T-helper 1 cell treated with Interleukin-12 subunit alpha and Interleukin-12 subunit beta and Interleukin-4 antibody, amounts not matched to agents 30 μg/mL and 1 μg/mL, for 36 hours (primary cell): ENCODE measurements at regions not wholly inside any gene's neighbourhood (a gene's known extent, or its start where the extent isn't known, plus 50 kb on each side); places are given as distances from the start of the nearest gene placed in this dataset.

Experiments
- H3K27ac Mint-ChIP-seq: one replicate; pipeline ENCODE4 v1.8.0; 2021; ENCODE audit warnings: mild to moderate bottlenecking, mixed read lengths
- H3K27me3 Mint-ChIP-seq: one replicate; pipeline ENCODE4 v1.8.0; 2021; ENCODE audit warnings: low read depth, mixed read lengths
- H3K36me3 Mint-ChIP-seq: one replicate; pipeline ENCODE4 v1.8.0; 2021; ENCODE audit warnings: low read depth, mixed read lengths
- H3K4me1 Mint-ChIP-seq: one replicate; pipeline ENCODE4 v1.8.0; 2021; ENCODE audit warnings: low read depth, mixed read lengths
- H3K4me3 Mint-ChIP-seq: one replicate; pipeline ENCODE4 v1.8.0; 2021; ENCODE audit warnings: mild to moderate bottlenecking, moderate library complexity, mixed read lengths
- H3K9me3 Mint-ChIP-seq: one replicate; pipeline ENCODE4 v1.8.0; 2021; ENCODE audit warnings: mixed read lengths

DNA sequence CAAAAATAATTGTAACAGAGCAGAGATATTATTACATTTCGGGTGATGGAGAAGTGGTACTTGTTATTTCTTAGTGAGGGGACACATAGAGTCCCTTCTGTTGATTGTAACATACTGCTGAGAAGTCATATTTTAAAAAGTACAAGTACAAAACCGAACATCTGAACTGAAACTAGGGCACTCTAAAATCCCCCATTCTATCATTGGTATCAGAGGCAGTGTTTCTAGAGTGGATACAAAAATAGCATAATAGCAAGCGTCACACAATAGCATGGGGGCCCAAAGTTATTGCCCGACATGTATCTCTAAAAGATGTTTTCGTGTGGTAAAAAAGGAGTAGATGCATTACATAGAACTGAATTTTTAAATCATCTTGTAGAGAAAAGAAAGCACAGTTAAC is 502.1 kb upstream of the SLC10A2 start:
- H3K4me3 Mint-ChIP-seq, result no peak overlapping the region

DNA sequence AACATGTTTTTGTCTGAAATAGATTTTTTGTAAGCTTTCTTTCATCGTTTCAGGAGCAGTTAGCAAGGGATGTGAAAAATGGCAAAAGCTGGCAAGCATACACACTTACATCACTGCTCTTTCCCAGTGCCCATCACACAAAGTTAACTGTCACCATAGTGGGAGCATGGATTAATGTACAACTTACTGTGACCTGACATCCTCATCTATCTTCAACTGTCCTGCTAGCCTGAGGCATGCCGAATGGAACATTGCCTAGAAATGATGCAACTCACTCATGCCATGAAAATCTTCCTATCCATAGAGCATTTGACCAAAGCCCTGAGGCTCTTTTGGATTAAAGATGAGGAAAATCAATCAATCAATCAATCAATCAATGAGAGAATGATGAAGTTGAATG is 491.7 kb upstream of the SLC10A2 start:
- no peak overlapping the region for H3K27ac Mint-ChIP-seq
- H3K27me3 Mint-ChIP-seq, result no peaks in the 10 kb centered on the region
- H3K9me3 Mint-ChIP-seq, result peaks cover 16% of the 10 kb centered on the region

More for the DNA sequence above, 502.1 kb upstream of the SLC10A2 start:
- Mint-ChIP-seq H3K4me1 (no peaks in the 10 kb centered on the region), H3K27ac (no peak overlapping the region), H3K36me3 (no peaks in the 10 kb centered on the region), H3K27me3 (no peaks in the 10 kb centered on the region), H3K9me3 (peaks cover 6% of the 10 kb centered on the region)

DNA sequence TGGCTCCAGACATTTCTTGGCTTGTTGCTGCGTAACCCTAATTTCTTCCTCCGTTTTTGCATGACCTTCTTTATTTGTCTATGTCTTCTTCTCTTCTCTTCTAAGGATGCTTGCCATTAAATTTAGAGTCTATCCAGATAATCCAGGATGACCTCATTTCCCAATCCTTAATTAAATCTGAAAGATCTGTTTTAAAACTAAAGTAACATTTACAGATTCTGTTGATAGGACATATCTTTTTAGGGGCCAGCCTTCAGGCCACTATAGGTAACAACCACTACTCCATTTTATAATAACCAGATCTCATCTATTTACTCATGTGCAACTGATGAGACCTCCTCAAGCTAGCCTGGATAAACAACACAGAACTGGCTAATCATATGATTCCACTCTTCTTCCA is 490.5 kb upstream of the SLC10A2 start:
- no peak overlapping the region for H3K27ac Mint-ChIP-seq
- no peak overlapping the region for H3K4me3 Mint-ChIP-seq
- no peaks in the 10 kb centered on the region for H3K4me1 Mint-ChIP-seq
- no peaks in the 10 kb centered on the region for H3K36me3 Mint-ChIP-seq
- peaks cover 12% of the 10 kb centered on the region for H3K9me3 Mint-ChIP-seq
- no peaks in the 10 kb centered on the region for H3K27me3 Mint-ChIP-seq

More for the DNA sequence above, 491.7 kb upstream of the SLC10A2 start:
- Mint-ChIP-seq H3K4me3 (no peak overlapping the region), H3K4me1 (no peaks in the 10 kb centered on the region), H3K36me3 (no peaks in the 10 kb centered on the region)

DNA sequence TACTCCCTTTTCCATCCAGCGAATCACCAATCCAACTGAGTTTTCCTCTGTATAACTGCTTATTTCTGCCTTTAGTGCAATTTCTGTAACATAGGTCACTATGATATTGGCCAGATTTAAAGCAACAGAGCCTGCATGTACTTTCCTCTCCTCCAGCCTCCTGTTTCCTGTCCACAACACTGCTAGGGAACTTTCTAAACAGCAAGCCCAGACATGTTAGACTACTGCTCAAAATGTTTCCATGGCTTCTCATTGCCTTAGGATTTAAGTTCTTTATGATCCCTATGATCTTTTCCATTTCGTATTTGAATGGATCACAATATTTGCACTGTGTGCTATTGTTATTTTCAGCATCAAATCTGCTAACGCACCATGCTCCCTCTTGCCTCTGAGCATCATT is 481.7 kb upstream of the SLC10A2 start:
- Mint-ChIP-seq H3K27me3 (no peaks in the 10 kb centered on the region), H3K36me3 (no peaks in the 10 kb centered on the region), H3K4me1 (no peaks in the 10 kb centered on the region), H3K4me3 (no peak overlapping the region), H3K9me3 (peaks cover 39% of the 10 kb centered on the region), H3K27ac (no peak overlapping the region)

DNA sequence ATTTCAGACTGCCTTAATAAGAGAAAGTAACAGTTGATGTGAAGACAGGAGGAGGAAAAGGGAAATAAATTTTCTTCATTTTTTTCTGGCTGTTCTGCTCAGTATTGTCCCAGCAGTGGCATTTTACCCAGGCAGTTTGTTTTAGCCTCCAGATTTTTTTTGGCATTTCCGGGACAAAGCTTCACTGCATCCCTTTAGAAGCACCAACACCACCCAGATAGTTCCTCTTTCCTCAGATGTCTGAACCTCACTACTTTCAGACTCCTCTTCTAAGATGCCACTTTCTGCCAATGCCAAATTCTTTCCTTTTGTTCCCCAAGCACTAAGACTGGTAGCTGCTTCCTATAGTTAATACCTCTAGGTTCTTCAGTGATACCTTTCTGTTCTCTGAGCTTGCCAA is 480.1 kb upstream of the SLC10A2 start:
- H3K4me3 Mint-ChIP-seq, result no peak overlapping the region
- H3K27ac Mint-ChIP-seq, result no peak overlapping the region
- H3K27me3 Mint-ChIP-seq, result no peaks in the 10 kb centered on the region
- no peaks in the 10 kb centered on the region for H3K36me3 Mint-ChIP-seq
- H3K4me1 Mint-ChIP-seq, result no peaks in the 10 kb centered on the region
- H3K9me3 Mint-ChIP-seq, result peaks cover 39% of the 10 kb centered on the region

DNA sequence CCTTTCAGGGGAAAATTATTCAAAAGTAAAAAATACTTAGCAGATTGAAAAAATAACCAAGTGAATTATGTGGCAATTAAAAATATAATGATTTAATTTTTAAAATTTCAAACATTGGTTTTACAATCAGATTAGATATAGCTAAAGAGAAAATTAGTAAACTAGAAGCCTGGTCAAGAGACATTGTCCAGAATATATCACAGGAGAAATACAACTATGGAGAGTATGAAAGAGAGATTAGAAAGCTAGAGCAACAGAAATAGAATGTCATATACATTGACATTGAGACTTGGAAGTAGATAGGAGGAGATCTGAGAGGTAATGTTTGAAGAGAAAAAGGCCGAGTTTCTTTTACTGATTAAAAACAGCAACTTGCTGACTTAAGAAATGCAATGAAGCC is 476.4 kb upstream of the SLC10A2 start:
- Mint-ChIP-seq H3K4me3 (no peak overlapping the region), H3K4me1 (no peaks in the 10 kb centered on the region), H3K27ac (no peak overlapping the region), H3K36me3 (no peaks in the 10 kb centered on the region), H3K9me3 (peaks cover 27% of the 10 kb centered on the region), H3K27me3 (no peaks in the 10 kb centered on the region)

DNA sequence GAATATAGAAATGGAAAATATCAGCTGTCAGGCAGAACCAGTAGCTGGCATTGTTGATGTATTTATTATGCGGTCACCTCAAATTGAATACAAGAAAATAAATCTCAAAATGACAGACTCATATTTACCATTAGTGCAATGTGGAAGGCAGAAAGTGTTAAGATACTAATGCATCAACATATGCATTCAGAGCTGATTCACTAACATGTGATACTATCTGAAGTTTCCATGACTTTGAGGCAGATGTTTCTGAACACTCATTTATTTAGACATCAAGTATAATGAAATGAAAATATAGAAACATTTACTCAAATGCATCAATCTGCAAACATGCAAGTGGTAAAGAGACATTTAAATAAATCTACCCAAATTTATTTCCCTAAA is 474.2 kb upstream of the SLC10A2 start:
- no peaks in the 10 kb centered on the region for H3K4me1 Mint-ChIP-seq
- H3K36me3 Mint-ChIP-seq, result no peaks in the 10 kb centered on the region
- no peak overlapping the region for H3K4me3 Mint-ChIP-seq
- H3K9me3 Mint-ChIP-seq, result peaks cover 14% of the 10 kb centered on the region
- H3K27me3 Mint-ChIP-seq, result no peaks in the 10 kb centered on the region
- H3K27ac Mint-ChIP-seq, result no peak overlapping the region

DNA sequence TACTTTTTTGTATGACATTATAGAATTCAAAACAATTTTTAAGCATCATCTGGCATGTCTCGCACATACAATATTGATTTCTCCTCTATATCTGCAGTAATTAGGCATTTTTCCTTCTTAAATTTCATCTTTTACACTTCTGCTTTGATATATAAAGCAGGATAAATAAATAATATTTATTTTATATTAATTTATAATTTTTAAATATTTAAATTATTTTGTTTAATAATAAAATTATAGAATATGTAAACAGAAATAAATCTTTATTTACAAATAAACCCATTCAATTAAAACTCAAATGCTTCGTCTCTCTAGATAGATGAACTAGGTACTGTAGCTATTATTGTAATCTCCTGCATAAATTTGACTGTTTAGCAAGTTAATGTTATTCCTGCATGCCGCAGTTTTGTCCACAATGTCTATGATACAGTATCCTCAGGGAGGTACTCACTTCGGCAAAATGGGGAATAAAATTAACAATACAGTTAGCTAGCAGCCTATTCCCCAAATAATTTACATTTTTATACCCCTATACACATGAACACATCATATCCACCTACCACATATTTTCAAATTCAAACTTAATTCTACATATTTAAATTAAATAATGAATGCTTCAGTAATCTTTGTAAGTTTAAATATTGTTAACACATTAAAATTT is 473.6 kb upstream of the SLC10A2 start:
- no peaks in the 10 kb centered on the region for H3K4me1 Mint-ChIP-seq
- H3K27ac Mint-ChIP-seq, result no peak overlapping the region
- no peak overlapping the region for H3K4me3 Mint-ChIP-seq
- H3K9me3 Mint-ChIP-seq, result peaks cover 12% of the 10 kb centered on the region
- no peaks in the 10 kb centered on the region for H3K36me3 Mint-ChIP-seq
- no peaks in the 10 kb centered on the region for H3K27me3 Mint-ChIP-seq

DNA sequence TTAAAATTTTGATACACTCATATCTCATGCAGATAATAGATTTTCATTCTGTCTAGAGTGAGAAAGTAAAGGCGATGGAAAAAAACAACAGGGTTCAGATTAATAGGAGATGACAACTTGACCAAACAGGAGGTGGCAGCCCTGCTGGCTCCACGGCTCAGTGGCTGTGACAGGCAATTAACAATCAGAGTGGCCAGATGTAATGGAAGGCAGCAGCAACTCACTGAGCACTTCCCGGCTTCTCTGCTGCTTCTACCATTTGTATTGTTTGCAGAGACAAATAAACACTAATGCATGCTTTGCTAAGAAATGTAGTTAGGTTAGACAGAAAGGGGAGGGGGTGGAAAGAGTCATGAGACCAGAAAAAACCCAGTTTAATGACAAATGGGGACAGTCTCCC is 473.0 kb upstream of the SLC10A2 start:
- Mint-ChIP-seq H3K36me3 (no peaks in the 10 kb centered on the region), H3K9me3 (peaks cover 8% of the 10 kb centered on the region), H3K27me3 (no peaks in the 10 kb centered on the region)

DNA sequence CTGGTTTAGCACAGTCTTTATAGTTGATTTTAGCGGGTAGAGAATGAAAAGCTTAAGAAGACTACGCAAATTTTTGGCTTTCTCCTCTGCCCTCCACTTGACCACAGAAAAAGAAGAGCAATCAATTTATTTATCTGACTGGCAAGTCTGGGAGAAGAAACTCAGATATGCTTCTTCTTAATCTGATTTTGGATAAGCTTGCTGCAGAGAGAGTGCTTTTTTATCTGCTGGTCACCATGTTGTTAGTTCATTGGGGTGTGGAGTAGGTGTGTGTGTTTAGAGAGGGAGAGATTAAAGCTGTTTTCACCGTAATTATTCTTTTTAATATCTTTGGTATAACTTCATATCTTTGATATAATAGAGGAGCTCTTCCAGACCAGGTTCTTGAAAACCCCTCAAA is 471.4 kb upstream of the SLC10A2 start:
- Mint-ChIP-seq H3K4me1 (no peaks in the 10 kb centered on the region), H3K4me3 (no peak overlapping the region), H3K27ac (no peak overlapping the region), H3K27me3 (no peaks in the 10 kb centered on the region), H3K36me3 (no peaks in the 10 kb centered on the region), H3K9me3 (peaks cover 4% of the 10 kb centered on the region)

More for the DNA sequence above, 473.0 kb upstream of the SLC10A2 start:
- Mint-ChIP-seq H3K27ac (no peak overlapping the region), H3K4me1 (no peaks in the 10 kb centered on the region), H3K4me3 (no peak overlapping the region)

DNA sequence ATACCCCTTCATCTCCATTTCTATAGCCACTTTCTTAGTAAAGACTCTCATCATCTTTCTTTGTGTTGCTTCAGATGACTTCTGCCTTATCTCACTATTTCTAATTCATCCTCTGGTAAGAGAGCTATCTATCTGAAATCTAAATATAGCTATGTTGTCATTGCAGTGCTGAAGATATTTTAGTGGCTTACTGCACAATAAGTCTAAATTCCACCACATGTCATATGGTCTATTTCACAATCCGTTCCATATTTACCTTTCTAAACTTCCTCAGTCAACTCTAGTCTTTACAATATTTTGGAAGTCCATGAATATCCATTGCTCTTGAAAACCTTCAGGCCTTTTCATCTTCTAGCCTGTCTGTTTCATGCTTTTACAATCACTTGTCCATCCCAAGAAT is 465.1 kb upstream of the SLC10A2 start:
- Mint-ChIP-seq H3K27ac (no peak overlapping the region), H3K9me3 (peaks cover 4% of the 10 kb centered on the region), H3K36me3 (no peaks in the 10 kb centered on the region), H3K4me1 (no peaks in the 10 kb centered on the region), H3K4me3 (no peak overlapping the region), H3K27me3 (no peaks in the 10 kb centered on the region)

DNA sequence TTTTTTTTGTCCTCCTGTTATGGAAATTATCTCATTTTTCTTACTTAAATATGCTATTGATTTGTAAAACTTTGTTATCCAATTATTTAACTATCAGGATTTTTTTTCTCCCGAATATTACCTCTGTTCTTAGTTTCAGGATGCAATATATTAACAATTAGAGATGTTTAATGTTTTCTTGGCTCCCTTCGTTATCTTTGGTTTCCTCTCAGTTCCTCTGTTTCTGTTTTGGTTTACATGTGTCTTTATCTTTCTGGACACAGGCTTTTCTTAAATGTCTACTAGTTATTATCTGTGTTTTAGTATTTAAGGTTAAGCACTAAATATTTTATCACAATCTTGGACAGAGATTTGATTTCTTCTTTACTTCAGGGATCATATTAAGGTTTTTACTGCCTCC is 462.2 kb upstream of the SLC10A2 start:
- H3K27me3 Mint-ChIP-seq, result no peaks in the 10 kb centered on the region
- no peaks in the 10 kb centered on the region for H3K9me3 Mint-ChIP-seq
- no peaks in the 10 kb centered on the region for H3K36me3 Mint-ChIP-seq
- H3K27ac Mint-ChIP-seq, result no peak overlapping the region
- H3K4me3 Mint-ChIP-seq, result no peak overlapping the region
- H3K4me1 Mint-ChIP-seq, result no peaks in the 10 kb centered on the region

DNA sequence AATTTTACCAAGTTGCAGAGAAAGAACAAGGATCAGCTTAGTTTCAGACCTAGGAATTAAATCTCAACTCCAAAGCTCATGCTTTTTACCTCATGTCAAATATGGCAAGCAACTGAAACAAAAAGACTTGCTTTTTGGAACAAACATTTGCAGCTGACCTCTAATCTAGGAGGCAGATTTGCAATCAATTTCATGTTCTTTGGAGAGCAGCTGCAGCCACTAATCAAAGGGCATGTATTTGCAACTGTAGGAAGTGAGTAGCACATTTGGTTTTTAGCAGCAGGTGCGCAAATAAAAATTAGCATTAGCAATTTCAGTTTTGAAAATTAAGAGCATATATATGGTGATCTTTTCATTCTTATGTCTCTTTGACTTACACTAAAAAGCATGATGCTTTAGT is 459.3 kb upstream of the SLC10A2 start:
- Mint-ChIP-seq H3K36me3 (no peaks in the 10 kb centered on the region), H3K4me3 (no peak overlapping the region), H3K4me1 (no peaks in the 10 kb centered on the region), H3K27ac (no peak overlapping the region), H3K9me3 (no peaks in the 10 kb centered on the region), H3K27me3 (no peaks in the 10 kb centered on the region)

DNA sequence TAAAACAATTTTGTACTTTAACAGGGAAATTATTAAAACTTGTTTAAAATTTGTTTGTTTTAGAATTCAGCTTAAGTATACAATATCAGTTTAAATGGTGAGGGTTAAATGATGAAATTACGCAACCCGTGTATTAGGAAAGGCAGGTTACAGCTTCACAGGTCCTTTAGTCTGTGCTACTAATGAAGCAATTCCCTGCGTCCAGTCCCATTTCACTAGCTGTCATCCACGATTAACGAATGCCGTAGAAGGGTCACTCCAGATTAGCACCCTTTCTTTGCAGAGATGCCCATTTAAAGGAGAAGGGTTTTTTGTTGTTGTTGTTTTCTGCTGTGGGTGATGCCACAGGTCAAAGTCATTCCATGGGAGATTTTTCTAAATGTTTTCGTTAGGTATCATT is 457.6 kb upstream of the SLC10A2 start:
- no peaks in the 10 kb centered on the region for H3K27me3 Mint-ChIP-seq
- no peaks in the 10 kb centered on the region for H3K4me1 Mint-ChIP-seq
- H3K9me3 Mint-ChIP-seq, result no peaks in the 10 kb centered on the region
- H3K4me3 Mint-ChIP-seq, result no peak overlapping the region
- no peak overlapping the region for H3K27ac Mint-ChIP-seq
- H3K36me3 Mint-ChIP-seq, result no peaks in the 10 kb centered on the region

DNA sequence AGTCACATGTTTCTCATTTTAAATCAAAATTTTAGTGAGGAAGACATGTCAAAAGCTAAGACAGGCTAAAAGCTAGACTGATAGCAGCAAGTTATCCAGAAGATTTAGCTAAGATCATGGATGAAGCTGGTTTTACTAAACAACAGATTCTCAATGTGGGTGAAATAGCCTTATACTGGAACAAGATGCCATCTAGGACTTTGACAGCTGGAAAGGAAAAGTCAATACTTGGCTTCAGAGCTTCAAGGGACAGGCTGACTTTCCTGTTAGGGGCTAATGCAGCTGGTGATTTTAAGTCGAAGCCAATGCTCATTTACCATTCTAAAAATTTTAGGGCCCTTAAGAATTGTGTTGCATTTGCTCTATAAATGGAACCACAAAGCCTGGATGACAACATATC is 455.3 kb upstream of the SLC10A2 start:
- Mint-ChIP-seq H3K9me3 (no peaks in the 10 kb centered on the region), H3K36me3 (no peaks in the 10 kb centered on the region), H3K27me3 (no peaks in the 10 kb centered on the region), H3K4me3 (no peak overlapping the region), H3K27ac (no peak overlapping the region), H3K4me1 (no peaks in the 10 kb centered on the region)

DNA sequence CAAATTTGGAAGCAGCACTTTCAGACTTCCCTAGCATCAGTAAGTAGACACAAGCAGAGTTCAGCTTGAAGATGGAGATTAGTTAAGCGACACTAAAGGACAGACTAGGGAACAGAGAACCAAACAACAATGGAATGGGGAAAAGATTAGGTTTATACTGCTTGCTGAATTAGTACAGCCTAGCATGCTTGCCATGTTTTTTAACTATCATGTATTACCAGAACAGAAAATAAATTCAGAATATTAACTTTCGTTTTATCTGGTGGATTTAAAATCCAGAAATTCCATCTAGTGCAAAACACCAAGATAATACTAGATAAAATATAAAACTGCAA is 451.5 kb upstream of the SLC10A2 start:
- H3K9me3 Mint-ChIP-seq, result no peaks in the 10 kb centered on the region
- no peaks in the 10 kb centered on the region for H3K27me3 Mint-ChIP-seq
- no peak overlapping the region for H3K4me3 Mint-ChIP-seq
- H3K4me1 Mint-ChIP-seq, result no peaks in the 10 kb centered on the region
- H3K36me3 Mint-ChIP-seq, result no peaks in the 10 kb centered on the region
- no peak overlapping the region for H3K27ac Mint-ChIP-seq
